PFSK-1 (cell line): ENCODE measurements at regions not wholly inside any gene's neighbourhood (a gene's known extent, or its start where the extent isn't known, plus 50 kb on each side); places are given as distances from the start of the nearest gene placed in this dataset.

Experiments
- FOXP2 ChIP-seq: optimal IDR thresholded peaks from 2 replicates; pipeline ENCODE3; 2011; ENCODE audit warnings: borderline replicate concordance, control low read depth, inconsistent platforms; ENCODE audit not compliant: insufficient read depth; ENCODE audit errors: extremely low read length, extremely low read depth
- POLR2AphosphoS5 ChIP-seq: IDR thresholded peaks from 2 replicates; pipeline ENCODE4 v1.6.1; 2012; ENCODE audit warnings: low read depth, mild to moderate bottlenecking, control low read depth, low read length, moderate library complexity
- SIN3A ChIP-seq: IDR thresholded peaks from 2 replicates; pipeline ENCODE4 v1.6.1; 2012; ENCODE audit warnings: mild to moderate bottlenecking, low read length, moderate library complexity, borderline replicate concordance; ENCODE audit not compliant: insufficient read depth
- TAF1 ChIP-seq: IDR thresholded peaks from 2 replicates; pipeline ENCODE4 v1.6.1; 2012; ENCODE audit warnings: low read length, control low read depth, borderline replicate concordance; ENCODE audit not compliant: insufficient read depth
- TF ChIP-seq, protein P1 (sequence below), 2 experiments: IDR thresholded peaks; 2 replicates each; pipeline versions ENCODE4 v1.6.1 to v1.8.0; 2011 to 2012; ENCODE audit warnings: low read depth in 2 of 2, low read length in 2 of 2, control low read depth in 1 of 2, inconsistent platforms in 1 of 2, mild to moderate bottlenecking in 1 of 2, moderate library complexity in 1 of 2; ENCODE audit not compliant: insufficient read depth in 1 of 2

DNA sequence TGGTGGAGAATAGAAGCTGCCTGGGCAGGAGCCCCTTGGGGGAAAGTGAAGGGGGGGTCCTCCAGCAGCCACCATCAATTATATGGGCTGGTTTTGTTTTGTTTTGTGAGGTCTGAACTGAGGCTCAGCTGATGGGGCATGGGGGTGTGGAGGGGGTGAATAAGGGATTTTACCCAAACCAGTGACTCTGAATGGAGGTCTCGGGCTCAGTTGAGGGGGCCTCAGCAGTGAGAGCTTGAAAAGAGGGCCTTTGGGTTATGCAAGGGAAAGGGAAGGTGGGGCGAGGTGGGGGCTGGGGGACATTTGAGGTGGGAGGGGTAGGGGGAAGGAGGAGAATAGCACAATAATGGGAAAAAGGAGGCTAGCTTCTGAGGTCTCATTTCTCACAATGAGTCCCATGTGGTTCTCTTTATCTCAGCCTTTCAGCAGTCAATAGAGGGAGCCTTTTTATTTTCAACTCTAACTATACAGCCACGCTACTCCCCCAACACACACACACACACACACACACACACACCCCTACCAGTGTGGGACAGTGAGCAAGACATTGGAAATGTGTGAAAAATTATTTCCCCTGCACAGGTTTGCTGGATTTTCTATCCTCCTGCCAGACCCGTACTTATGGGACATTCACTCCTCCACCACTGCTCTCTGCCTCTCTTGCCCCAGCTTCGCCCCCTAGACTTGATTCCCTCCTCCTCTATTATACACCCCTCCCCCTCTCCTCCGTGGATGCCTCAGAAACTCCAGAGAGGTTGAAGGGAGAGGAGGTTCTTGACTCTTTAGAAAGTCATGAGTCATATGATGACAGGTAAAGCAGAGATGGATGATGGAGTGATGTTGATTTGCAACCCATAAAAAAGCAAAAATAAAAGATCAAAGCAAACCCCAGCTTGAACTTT is 96.0 kb downstream of the GTPBP8 start:
- no peak for TF ChIP-seq POLR2AphosphoS5
- TF ChIP-seq, protein P1, sequence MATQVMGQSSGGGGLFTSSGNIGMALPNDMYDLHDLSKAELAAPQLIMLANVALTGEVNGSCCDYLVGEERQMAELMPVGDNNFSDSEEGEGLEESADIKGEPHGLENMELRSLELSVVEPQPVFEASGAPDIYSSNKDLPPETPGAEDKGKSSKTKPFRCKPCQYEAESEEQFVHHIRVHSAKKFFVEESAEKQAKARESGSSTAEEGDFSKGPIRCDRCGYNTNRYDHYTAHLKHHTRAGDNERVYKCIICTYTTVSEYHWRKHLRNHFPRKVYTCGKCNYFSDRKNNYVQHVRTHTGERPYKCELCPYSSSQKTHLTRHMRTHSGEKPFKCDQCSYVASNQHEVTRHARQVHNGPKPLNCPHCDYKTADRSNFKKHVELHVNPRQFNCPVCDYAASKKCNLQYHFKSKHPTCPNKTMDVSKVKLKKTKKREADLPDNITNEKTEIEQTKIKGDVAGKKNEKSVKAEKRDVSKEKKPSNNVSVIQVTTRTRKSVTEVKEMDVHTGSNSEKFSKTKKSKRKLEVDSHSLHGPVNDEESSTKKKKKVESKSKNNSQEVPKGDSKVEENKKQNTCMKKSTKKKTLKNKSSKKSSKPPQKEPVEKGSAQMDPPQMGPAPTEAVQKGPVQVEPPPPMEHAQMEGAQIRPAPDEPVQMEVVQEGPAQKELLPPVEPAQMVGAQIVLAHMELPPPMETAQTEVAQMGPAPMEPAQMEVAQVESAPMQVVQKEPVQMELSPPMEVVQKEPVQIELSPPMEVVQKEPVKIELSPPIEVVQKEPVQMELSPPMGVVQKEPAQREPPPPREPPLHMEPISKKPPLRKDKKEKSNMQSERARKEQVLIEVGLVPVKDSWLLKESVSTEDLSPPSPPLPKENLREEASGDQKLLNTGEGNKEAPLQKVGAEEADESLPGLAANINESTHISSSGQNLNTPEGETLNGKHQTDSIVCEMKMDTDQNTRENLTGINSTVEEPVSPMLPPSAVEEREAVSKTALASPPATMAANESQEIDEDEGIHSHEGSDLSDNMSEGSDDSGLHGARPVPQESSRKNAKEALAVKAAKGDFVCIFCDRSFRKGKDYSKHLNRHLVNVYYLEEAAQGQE (IDR thresholded peaks at IDR 0.05; ENCODE audit: insufficient read depth in 1 of 2, low read depth in 2 of 2, low read length in 2 of 2) = no peak
- no peak for TF ChIP-seq SIN3A
- TF ChIP-seq FOXP2 = no peak
- no peak for TF ChIP-seq TAF1

- TF ChIP-seq, protein P1 (IDR thresholded peaks at IDR 0.05; ENCODE audit: insufficient read depth in 1 of 2, low read depth in 2 of 2, low read length in 2 of 2) = no peak
- no peak for TF ChIP-seq FOXP2
- TF ChIP-seq POLR2AphosphoS5 = no peak
- TF ChIP-seq TAF1 = no peak
- no peak for TF ChIP-seq SIN3A
These were observed 97.8 kb downstream of the GTPBP8 start for GRCh38 chr3:113088616-113089015.

- TF ChIP-seq, protein P1 (IDR thresholded peaks at IDR 0.05; ENCODE audit: insufficient read depth in 1 of 2, low read depth in 2 of 2, low read length in 2 of 2) = no peak
- TF ChIP-seq SIN3A = no peak
These were observed 100.6 kb downstream of the GTPBP8 start for GRCh38 chr3:113091417-113091816.

DNA sequence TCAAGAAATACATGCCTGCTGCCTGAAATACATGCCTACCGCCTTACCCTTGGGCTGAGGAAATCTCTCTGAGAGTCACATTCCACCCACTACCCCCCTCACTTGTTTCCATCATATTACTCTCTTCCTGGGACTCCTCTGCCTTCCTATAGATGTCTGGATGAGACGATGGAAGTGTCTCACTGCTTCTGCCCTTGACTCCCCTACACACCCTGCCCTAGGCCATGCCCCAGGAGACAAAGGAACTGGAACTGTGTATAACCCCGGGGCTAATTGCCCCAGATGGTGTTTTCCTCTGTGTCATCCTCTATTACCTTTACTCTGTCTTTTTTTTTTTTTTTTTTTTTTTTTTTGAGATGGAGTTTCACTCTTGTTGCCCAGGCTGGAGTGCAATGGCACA is 102.0 kb downstream of the GTPBP8 start:
- TF ChIP-seq TAF1 (no peak), SIN3A (no peak), FOXP2 (no peak), POLR2AphosphoS5 (no peak)
- TF ChIP-seq, protein P1 (IDR thresholded peaks at IDR 0.05; ENCODE audit: insufficient read depth in 1 of 2, low read depth in 2 of 2, low read length in 2 of 2) = no peak
